ENCODE measurements at regions not wholly inside any gene's neighbourhood (a gene's known extent, or its start where the extent isn't known, plus 50 kb on each side); places are given as distances from the start of the nearest gene placed in this dataset.

GRCh38 chr20:12835999-12836398, 172.8 kb upstream of the SPTLC3 start:
- TF ChIP-seq CTCF (IDR thresholded peaks at IDR 0.05) (no peak), HMGA2 (CRISPR knock-in tag; IDR thresholded peaks at IDR 0.05) (no peak), ETV6 (CRISPR knock-in tag; IDR thresholded peaks at IDR 0.05) (no peak), TCF7 (CRISPR knock-in tag; IDR thresholded peaks at IDR 0.05; ENCODE audit: low read depth) (no peak), HMGXB4 (CRISPR knock-in tag; IDR thresholded peaks at IDR 0.05) (no peak), E2F4 (CRISPR knock-in tag; IDR thresholded peaks at IDR 0.05; ENCODE audit: borderline replicate concordance, low read depth) (no peak), SP1 (CRISPR knock-in tag; conservative IDR thresholded peaks at IDR 0.05) (no peak), FOXP4 (CRISPR knock-in tag; IDR thresholded peaks at IDR 0.05) (no peak), ESRRA (CRISPR knock-in tag; IDR thresholded peaks at IDR 0.05; ENCODE audit: borderline replicate concordance) (no peak), CREM (CRISPR knock-in tag; IDR thresholded peaks at IDR 0.05) (no peak)
- TF ChIP-seq, protein P1, sequence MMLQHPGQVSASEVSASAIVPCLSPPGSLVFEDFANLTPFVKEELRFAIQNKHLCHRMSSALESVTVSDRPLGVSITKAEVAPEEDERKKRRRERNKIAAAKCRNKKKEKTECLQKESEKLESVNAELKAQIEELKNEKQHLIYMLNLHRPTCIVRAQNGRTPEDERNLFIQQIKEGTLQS (CRISPR knock-in tag; conservative IDR thresholded peaks at IDR 0.05): no peak

All from WTC11 (cell line).